Activated B cell treated with CpG ODN at 0.5 μM for 24 hours (primary cell): ENCODE measurements at regions not wholly inside any gene's neighbourhood (a gene's known extent, or its start where the extent isn't known, plus 50 kb on each side); places are given as distances from the start of the nearest gene placed in this dataset.

ENCODE experiments used
- ATAC-seq: fragments of 200-7000 bp; cut with Tn5 transposase; one replicate; pipeline ENCODE4 v1.10.0; 2021; ENCODE audit warnings: low read depth, mild to moderate bottlenecking, moderate library complexity
- CTCF ChIA-PET: fragments of 350-600 bp; sonication (Branson Sonifier 250); formaldehyde crosslinking; loops from one replicate; lab custom pipeline; 2021; ENCODE audit warnings: antibody characterized with exemption; lab: Charles Lee
- POLR2A ChIA-PET: fragments of 350-600 bp; sonication (Branson Sonifier 250); formaldehyde crosslinking; loops from one replicate; lab custom pipeline; 2021; ENCODE audit warnings: antibody characterized with exemption; lab: Charles Lee
- DNase-seq: peaks from one replicate; pipeline ENCODE4 v3.0.0; 2022
- H3K27ac Mint-ChIP-seq: one replicate; pipeline ENCODE4 v1.8.0; 2020; ENCODE audit warnings: mixed read lengths
- H3K27me3 Mint-ChIP-seq: one replicate; pipeline ENCODE4 v1.8.0; 2021; ENCODE audit warnings: mixed read lengths
- H3K36me3 Mint-ChIP-seq: one replicate; pipeline ENCODE4 v1.8.0; 2021; ENCODE audit warnings: low read depth, mixed read lengths
- H3K4me1 Mint-ChIP-seq: one replicate; pipeline ENCODE4 v1.8.0; 2021; ENCODE audit warnings: mixed read lengths
- H3K4me3 Mint-ChIP-seq: one replicate; pipeline ENCODE4 v1.8.0; 2020; ENCODE audit warnings: mild to moderate bottlenecking, mixed read lengths
- H3K9me3 Mint-ChIP-seq: one replicate; pipeline ENCODE4 v1.8.0; 2020; ENCODE audit warnings: mixed read lengths
- intact Hi-C: fragments of 100-400 bp; cut with micrococcal nuclease; formaldehyde crosslinking; loops from one replicate; pipeline ENCODE4 v1.15.1; 2024
- TF ChIP-seq, protein P1 (sequence below): fragments of 200-600 bp; IDR thresholded peaks from one replicate; pipeline ENCODE4 v1.8.0; 2022; ENCODE audit warnings: antibody characterized with exemption, mild to moderate bottlenecking

DNA sequence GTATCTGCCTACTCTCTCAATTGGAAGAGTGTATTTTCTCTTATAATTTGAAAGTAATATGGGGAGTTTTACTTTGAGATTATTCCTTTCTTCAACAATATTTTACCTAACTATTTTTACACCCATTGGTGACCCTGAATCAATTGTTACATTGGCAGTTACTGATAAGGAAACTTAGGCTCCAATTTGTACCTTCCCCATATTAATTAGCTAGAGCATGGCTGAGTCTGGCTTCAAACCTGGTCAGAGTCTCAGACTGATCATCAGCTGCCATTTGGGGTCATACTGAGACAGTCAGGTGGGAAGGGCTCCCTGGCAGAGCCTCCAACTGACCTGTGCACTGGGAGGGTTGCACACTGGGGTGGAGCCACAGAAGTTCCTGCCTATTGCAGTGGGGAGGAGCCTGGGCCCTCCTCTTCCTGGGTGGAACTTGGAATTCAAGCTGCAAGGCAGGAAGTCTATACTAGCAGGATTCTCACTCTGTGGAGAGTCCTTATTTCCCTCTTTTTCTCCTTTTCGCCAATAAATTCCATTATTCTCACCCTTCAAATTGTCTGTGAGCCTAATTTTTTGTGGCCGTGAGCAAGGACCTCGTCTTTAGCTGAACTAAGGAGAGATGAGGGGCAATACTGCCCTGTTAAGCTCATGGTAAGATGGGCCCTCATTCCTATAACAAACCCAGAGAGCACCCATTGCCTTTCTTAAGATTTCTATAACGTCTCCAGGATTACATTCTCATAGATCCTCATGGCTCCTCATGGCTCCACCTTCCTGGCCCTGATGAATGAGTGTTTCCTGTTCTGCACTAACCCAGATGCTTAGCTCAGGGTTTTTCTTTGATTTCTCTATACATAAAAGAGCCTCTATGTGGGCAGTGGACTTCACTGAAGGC, 285.1 kb downstream of the ADGB start:
- Mint-ChIP-seq H3K4me3 (no peak overlapping the region), H3K36me3 (no peaks in the 10 kb centered on the region), H3K4me1 (no peaks in the 10 kb centered on the region), H3K9me3 (no peaks in the 10 kb centered on the region), H3K27me3 (peaks cover 2% of the 10 kb centered on the region), H3K27ac (no peak overlapping the region)
- ChIA-PET CTCF (no interaction called here), POLR2A (no interaction called here)
- ATAC-seq: no peak
- intact Hi-C loops: no loop called here
- DNase-seq: no peak
- TF ChIP-seq, protein P1, sequence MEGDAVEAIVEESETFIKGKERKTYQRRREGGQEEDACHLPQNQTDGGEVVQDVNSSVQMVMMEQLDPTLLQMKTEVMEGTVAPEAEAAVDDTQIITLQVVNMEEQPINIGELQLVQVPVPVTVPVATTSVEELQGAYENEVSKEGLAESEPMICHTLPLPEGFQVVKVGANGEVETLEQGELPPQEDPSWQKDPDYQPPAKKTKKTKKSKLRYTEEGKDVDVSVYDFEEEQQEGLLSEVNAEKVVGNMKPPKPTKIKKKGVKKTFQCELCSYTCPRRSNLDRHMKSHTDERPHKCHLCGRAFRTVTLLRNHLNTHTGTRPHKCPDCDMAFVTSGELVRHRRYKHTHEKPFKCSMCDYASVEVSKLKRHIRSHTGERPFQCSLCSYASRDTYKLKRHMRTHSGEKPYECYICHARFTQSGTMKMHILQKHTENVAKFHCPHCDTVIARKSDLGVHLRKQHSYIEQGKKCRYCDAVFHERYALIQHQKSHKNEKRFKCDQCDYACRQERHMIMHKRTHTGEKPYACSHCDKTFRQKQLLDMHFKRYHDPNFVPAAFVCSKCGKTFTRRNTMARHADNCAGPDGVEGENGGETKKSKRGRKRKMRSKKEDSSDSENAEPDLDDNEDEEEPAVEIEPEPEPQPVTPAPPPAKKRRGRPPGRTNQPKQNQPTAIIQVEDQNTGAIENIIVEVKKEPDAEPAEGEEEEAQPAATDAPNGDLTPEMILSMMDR: no peak

DNA sequence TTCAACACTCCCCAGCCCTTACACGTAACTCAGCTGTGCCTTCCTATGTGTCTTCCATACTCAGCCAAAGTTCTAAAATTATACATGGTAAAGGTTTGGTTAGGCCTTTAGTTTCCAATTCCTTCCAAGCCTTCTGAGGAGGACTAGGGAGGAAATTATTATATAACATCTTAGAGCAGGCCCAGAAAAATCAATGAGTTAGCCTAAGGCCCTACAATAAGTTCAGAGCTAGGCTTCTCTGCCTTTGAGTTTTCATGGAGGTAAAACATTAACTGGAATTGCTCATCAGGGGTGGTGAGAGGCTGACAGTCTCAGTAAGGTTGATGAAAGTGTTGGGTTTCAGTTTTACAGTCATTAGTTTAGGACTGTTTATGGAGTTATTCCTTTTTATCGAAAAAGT, 286.0 kb downstream of the ADGB start:
- no peak for ATAC-seq
- intact Hi-C loops: no loop called here
- Mint-ChIP-seq H3K4me3 (no peak overlapping the region), H3K27me3 (peaks cover 2% of the 10 kb centered on the region), H3K9me3 (no peaks in the 10 kb centered on the region), H3K4me1 (no peaks in the 10 kb centered on the region), H3K27ac (no peak overlapping the region), H3K36me3 (no peaks in the 10 kb centered on the region)
- POLR2A ChIA-PET: no interaction called here
- DNase-seq: no peak
- CTCF ChIA-PET: no interaction called here
- TF ChIP-seq, protein P1: no peak

DNA sequence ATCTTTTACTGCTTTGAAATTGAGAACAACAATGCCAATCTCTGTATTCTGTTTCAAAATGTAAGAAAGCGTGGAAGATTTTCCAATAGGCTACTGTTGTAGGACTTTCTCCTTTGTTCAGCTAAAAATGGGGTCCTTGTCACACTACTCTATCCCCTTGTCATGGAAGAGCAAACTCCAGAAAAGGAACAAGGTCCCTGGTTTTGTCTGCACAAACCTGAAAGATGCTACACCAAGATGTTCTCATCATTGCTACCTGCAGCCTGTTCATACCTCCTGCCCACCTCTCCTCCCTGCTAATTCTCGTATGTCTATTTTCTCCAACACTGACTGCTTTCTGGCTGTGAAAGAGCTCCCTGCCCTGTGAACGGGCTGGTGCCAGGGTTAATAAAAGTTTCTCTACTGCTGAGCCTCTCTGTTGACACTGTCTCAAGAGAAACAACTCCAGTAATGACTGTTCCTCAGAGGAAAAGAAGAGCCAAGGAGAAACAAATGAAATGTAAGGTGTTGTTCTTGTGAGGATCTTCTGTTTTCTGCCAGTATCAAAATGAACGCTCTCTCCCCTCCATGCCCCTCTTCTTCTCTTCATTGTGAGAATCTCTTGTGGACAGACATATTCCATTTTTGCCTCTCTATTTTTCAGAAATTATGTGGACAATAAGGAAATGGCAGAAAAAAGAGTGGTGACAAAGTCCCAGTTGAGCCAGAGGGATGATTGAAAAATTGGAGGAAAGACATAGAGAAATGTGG, 287.1 kb downstream of the ADGB start:
- Mint-ChIP-seq H3K4me1 (no peaks in the 10 kb centered on the region), H3K27ac (no peak overlapping the region), H3K4me3 (no peak overlapping the region), H3K9me3 (no peaks in the 10 kb centered on the region), H3K36me3 (no peaks in the 10 kb centered on the region), H3K27me3 (peaks cover 2% of the 10 kb centered on the region)
- DNase-seq (no peak), ATAC-seq (no peak)
- CTCF ChIA-PET: no interaction called here
- intact Hi-C loops: no loop called here
- TF ChIP-seq, protein P1: no peak
- POLR2A ChIA-PET: no interaction called here

DNA sequence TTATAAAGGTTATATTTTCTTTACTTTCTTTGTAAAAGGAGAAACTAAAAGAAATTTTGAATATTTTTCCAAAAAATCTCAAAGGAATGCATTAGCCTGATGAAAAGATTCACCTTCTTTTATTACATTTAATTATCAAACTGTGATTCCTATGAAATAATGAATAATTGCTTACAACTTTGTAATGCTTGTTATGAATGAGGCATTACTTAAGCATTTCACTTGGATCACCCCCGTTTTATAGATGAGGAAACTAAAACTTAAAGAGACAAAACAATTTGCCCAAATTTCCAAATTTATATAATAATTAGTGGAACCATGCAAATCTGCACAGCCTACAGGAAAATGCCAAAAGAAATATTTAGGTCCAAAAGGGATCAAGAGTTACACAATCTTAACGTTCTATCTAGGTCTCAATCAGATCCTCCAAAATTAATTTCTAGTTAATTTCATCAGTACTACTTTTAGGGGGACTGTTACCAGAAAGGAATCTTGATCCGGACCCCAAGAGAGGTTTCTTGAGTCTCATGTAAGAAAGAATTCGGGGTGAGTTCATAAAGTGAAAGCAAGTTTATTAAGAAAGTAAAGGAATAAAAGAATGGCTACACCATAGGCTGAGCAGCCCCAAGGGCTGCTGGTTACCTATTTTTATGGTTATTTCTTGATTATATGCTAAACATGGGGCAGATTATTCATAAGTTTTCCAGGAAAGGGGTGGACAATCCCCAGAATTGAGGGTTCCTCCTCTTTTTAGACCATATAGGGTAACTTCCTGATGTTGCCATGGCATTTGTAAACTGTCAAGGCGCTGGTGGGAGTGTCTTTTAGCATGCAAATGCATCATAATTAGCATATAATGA, 288.0 kb downstream of the ADGB start:
- ChIA-PET CTCF (no interaction called here), POLR2A (no interaction called here)
- no peak overlapping the region for H3K27ac Mint-ChIP-seq
- DNase-seq (no peak), ATAC-seq (no peak)
- H3K4me3 Mint-ChIP-seq: no peak overlapping the region
- TF ChIP-seq, protein P1: no peak
- no peaks in the 10 kb centered on the region for H3K36me3 Mint-ChIP-seq
- no peaks in the 10 kb centered on the region for H3K4me1 Mint-ChIP-seq
- H3K27me3 Mint-ChIP-seq: peaks cover 2% of the 10 kb centered on the region
- H3K9me3 Mint-ChIP-seq: no peaks in the 10 kb centered on the region
- intact Hi-C loops: no loop called here
